ENCODE measurements at regions not wholly inside any gene's neighbourhood (a gene's known extent, or its start where the extent isn't known, plus 50 kb on each side); places are given as distances from the start of the nearest gene placed in this dataset.

DNA sequence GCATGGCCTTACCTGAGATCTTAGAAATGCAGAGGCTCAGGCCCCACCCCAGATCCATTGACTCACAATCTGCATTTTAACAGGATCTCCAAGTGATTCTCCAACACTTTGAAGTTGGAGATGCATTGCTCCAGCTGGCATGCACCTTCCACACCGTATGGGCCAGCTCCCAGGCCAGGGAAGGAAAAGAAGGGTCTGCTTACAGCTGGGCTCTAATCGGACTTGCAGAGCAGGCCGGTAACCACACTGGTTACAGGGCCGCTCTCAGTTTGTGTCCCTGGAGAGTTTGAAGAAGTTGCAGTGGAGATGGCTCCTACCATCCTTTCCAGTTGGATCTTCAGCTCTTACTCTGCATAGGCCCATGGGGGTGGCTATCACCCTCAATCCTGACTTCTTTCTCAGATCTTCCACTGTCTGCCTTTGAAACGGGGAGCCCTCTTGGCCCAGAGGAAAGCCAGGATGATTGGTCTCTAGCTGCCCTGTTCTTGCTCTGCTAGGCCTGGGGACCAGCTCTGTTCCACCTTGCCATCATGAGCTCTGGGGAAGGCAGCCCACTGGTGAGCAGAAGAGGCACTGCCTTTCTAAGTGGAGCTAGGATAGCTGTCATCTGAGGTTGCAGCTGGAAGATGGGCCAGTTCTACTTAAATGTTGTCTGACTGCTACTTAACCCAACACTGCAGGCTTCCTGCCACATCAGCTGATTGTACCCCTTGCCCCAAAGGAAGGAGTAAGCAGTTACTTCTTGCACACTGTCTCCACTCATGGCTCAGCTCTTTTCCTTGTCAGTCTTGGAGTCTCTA, 105.6 kb upstream of the NAV2 start:
- H3K27ac ChIP-seq: peak overlapping the region; percentile 49
- TF ChIP-seq, protein P1, sequence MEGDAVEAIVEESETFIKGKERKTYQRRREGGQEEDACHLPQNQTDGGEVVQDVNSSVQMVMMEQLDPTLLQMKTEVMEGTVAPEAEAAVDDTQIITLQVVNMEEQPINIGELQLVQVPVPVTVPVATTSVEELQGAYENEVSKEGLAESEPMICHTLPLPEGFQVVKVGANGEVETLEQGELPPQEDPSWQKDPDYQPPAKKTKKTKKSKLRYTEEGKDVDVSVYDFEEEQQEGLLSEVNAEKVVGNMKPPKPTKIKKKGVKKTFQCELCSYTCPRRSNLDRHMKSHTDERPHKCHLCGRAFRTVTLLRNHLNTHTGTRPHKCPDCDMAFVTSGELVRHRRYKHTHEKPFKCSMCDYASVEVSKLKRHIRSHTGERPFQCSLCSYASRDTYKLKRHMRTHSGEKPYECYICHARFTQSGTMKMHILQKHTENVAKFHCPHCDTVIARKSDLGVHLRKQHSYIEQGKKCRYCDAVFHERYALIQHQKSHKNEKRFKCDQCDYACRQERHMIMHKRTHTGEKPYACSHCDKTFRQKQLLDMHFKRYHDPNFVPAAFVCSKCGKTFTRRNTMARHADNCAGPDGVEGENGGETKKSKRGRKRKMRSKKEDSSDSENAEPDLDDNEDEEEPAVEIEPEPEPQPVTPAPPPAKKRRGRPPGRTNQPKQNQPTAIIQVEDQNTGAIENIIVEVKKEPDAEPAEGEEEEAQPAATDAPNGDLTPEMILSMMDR (conservative IDR thresholded peaks at IDR 0.05): no peak

DNA sequence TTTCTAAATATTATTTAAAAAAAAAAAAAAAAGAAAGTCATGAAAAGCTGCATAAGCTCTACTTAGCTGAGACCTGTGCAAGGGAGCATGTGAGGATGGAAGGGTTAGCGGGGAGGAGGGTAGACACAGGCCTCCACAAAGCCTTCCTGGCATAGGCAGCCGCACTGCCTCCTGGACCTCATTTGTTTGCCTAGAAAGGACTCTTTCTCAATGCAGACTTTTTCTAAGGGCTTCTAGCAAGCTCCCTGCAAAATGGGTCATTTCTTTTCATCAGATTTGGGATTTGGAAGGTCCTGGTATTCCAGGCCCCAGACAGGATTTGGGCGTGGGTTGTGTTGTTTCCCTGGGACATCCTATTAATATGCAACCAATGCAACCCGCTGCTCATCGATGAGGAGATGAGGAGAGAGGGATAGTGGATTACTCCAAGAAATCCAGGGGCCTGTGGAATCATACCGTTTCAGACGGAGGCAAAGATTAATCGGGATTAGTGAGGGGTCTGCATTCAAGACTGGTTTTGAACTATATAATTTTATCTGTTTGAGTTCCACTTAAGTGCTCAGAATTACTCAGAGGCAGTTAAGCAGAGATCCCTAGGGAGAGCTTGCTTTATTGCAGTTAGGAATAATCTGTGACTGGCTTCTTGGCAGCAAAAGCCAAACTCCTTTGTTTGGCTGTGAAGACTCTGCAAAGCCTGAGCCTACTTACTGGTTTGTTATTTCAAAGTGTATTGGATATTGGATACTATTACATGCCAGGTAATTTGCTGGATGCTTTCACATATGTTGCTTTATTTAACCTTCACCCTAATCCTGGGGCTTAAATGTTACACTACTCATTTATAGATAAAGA, 106.9 kb upstream of the NAV2 start:
- TF ChIP-seq, protein P1 (conservative IDR thresholded peaks at IDR 0.05): no peak
- H3K27ac ChIP-seq: peak overlapping the region; percentile 49; the same call in 1 of the 2 replicates

DNA sequence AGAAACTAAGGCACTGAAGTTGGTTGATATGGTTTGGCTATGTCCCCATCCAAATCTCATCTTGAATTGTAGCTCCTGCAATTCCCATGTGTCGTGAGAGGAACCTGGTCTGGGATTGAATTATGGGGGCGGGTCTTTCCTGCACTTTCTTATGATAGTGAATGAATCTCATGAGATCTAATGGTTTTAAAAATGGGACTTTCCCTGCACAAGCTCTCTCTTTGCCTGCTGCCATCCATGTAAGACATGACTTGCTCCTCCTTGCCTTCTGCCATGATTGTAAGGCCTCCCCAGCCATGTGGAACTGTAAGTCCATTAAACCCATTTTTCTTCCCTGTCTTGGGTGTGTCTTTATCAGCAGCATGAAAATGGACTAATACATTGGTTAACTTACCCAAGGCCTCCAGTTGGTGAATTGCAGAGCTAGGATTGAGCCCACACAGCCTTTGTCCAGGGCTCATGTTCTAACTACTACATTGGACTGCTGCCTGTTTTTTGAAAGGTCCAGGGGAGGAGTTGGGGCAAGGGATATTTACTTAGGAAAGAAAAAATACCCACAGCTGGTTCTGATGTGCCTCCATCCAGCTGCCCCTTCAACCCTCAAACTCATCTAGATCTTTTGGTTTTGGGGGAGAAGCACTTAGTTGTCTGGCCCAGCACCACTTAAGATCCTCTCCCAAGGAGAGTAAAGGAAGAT, 107.8 kb upstream of the NAV2 start:
- H3K27ac ChIP-seq: no peak overlapping the region

DNA sequence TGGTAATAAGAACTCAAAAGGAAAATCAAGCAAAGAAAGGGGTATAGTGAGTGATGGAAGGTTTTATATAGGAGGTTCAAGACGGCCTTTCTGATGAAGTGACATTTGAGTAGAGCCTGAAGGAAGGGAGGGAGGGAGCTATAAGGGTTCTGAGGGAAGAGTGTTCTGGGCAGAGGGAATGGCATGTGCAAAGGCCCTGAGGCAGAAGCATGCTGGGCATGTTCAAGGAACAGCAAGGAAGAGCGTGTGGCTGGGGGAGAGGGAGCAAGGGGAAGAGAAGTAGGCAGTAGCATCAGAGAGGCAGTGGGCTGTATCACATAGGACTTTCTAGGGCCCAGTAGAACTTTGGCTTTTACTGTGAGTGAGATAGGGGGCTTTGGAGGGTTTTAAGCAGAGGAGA, 108.9 kb upstream of the NAV2 start:
- TF ChIP-seq, protein P1 (conservative IDR thresholded peaks at IDR 0.05): no peak
- no peak overlapping the region for H3K27ac ChIP-seq

More for the DNA sequence above, 107.8 kb upstream of the NAV2 start:
- TF ChIP-seq, protein P1 (conservative IDR thresholded peaks at IDR 0.05): no peak

DNA sequence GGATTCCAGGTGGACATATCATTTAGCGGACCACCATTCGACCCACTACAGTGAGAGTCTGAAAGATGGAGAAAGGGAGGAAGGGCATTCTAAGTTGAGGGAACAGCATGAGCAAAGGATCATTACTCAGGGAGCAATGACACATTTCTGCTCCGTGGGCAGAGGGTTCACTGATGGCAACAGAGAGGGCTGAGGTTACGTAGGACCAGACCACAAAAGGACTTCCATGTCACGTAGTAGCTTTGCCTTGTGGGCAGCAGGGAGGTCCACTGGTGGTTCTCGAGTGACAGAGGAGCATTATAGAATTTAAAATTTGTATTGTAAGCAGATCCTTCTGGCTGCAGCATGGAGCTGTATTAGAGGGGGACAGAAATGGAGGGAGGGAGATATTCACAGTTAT, 109.7 kb upstream of the NAV2 start:
- TF ChIP-seq, protein P1 (conservative IDR thresholded peaks at IDR 0.05): no peak
- H3K27ac ChIP-seq: no peak overlapping the region

DNA sequence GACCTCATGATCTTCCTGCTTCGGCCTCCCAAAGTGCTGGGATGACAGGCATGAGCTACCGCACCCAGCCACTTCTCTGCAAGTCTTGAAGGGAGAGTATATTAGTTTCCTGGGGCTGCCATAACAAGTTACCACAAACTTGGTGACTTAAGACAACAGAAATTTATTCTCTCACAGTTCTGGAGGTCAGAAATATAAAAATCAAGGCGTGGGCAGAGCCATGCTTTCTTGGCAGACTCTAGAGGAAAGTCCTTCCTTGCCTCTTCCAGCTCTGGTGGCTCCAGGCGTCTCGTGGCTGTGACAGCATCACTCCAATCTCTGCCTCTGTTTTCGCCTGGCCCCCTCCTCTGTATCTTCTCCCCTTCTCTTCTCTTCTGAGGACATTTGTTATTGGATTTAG, 110.2 kb upstream of the NAV2 start:
- TF ChIP-seq, protein P1 (conservative IDR thresholded peaks at IDR 0.05): no peak
- no peak overlapping the region for H3K27ac ChIP-seq

DNA sequence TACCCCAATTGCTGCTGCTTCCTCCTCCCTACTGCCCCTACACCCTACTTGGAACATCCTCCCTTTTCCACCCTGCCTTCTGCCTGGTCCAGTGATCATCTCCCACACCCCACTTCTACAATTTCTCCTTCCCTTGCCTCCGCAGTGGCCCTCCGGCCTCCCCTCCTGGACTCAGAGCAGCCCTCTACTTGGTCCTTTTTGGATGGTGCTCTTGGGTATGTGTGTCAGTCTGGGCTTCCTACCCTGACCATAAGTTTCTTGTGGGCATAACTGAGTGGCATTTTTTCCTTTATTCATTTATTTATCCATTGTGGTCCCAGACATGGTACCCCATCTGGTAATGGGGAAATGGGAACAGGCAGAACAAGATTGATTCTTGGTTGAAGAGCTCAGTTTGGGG, 111.4 kb upstream of the NAV2 start:
- no peak overlapping the region for H3K27ac ChIP-seq

More for the DNA sequence above, 111.4 kb upstream of the NAV2 start:
- TF ChIP-seq, protein P1 (conservative IDR thresholded peaks at IDR 0.05): no peak
